Prostate gland (tissue), 2 donors: ENCODE measurements at regions not wholly inside any gene's neighbourhood (a gene's known extent, or its start where the extent isn't known, plus 50 kb on each side); places are given as distances from the start of the nearest gene placed in this dataset.

Experiments
- POLR2A ChIP-seq: fragments of 450-650 bp; IDR thresholded peaks from one replicate; pipeline ENCODE4 v1.6.1; 2016; ENCODE audit warnings: antibody characterized with exemption, mild to moderate bottlenecking
- POLR2AphosphoS5 ChIP-seq: sonication (generic); formaldehyde crosslinking; IDR thresholded peaks from one replicate; pipeline ENCODE4 v1.6.1; 2017; ENCODE audit warnings: antibody characterized with exemption
- TF ChIP-seq, protein P1 (sequence below), 4 experiments: fragments of 200-600 bp in 2 of 4; fragments of 450-650 bp in 2 of 4; sonication (generic) in 2 of 4; IDR thresholded peaks; 1 replicate in 3 of 4; 2 replicates in 1 of 4; pipeline ENCODE4 v1.5.1; 2016 to 2019; ENCODE audit warnings: antibody characterized with exemption in 4 of 4, mild to moderate bottlenecking in 2 of 4, moderate library complexity in 2 of 4

DNA sequence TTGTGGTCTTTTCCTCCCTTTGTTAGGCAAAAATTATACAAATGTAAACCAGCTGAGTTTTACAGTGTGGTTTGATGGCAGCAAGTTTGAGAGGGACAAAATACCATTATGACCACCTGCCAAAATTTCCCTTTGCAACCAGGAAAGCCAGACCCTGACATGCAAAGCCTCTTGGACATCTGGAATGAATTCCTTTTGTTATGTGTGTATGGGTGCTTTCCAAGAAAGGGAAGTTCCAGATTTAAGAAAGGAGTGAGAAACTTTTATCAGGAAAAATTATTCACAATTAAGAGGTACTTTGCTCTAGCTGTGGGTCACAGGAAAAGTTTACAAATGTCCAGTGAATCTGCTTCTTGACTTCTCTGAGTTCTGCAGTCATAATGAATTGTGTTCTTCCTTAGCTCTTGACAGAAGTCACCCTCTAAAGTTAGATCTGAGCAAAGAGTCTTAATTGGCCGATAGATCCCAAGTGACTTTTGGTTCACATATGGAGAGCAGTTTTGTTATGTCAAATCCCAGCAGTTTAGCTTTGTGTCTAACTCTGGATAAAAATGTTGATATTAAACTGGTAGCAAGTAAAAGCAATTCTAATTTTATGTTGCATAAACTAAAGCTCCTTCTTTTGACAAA lies 295.9 kb upstream of the ZNF608 start:
- TF ChIP-seq, protein P1, sequence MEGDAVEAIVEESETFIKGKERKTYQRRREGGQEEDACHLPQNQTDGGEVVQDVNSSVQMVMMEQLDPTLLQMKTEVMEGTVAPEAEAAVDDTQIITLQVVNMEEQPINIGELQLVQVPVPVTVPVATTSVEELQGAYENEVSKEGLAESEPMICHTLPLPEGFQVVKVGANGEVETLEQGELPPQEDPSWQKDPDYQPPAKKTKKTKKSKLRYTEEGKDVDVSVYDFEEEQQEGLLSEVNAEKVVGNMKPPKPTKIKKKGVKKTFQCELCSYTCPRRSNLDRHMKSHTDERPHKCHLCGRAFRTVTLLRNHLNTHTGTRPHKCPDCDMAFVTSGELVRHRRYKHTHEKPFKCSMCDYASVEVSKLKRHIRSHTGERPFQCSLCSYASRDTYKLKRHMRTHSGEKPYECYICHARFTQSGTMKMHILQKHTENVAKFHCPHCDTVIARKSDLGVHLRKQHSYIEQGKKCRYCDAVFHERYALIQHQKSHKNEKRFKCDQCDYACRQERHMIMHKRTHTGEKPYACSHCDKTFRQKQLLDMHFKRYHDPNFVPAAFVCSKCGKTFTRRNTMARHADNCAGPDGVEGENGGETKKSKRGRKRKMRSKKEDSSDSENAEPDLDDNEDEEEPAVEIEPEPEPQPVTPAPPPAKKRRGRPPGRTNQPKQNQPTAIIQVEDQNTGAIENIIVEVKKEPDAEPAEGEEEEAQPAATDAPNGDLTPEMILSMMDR (IDR thresholded peaks at IDR 0.05), result no peak
- TF ChIP-seq POLR2A, result no peak
- TF ChIP-seq POLR2AphosphoS5, result no peak
